WTC11 (cell line): ENCODE measurements at regions not wholly inside any gene's neighbourhood (a gene's known extent, or its start where the extent isn't known, plus 50 kb on each side); places are given as distances from the start of the nearest gene placed in this dataset.

ENCODE experiments used
- ESRRA ChIP-seq: sonication (generic); formaldehyde crosslinking; IDR thresholded peaks from 2 replicates; pipeline ENCODE4 v1.8.1; 2022; ENCODE audit warnings: mild to moderate bottlenecking, missing genetic modification reagents, borderline replicate concordance
- NR2C2 ChIP-seq: sonication (generic); formaldehyde crosslinking; IDR thresholded peaks from 2 replicates; pipeline ENCODE4 v1.8.0; 2022; ENCODE audit warnings: mild to moderate bottlenecking, missing genetic modification reagents
- SP1 ChIP-seq: sonication (generic); formaldehyde crosslinking; conservative IDR thresholded peaks from 2 replicates; pipeline ENCODE4 v1.8.1; 2022; ENCODE audit warnings: missing genetic modification reagents
- TEAD4 ChIP-seq: sonication (generic); formaldehyde crosslinking; IDR thresholded peaks from 2 replicates; pipeline ENCODE4 v1.8.0; 2022; ENCODE audit warnings: mild to moderate bottlenecking, missing genetic modification reagents
- USF1 ChIP-seq: sonication (generic); formaldehyde crosslinking; IDR thresholded peaks from 2 replicates; pipeline ENCODE4 v1.8.0; 2022; ENCODE audit warnings: mild to moderate bottlenecking, missing genetic modification reagents
- ZNF121 ChIP-seq: sonication (generic); formaldehyde crosslinking; IDR thresholded peaks from 2 replicates; pipeline ENCODE4 v1.8.0; 2023; ENCODE audit warnings: missing genetic modification reagents
- TF ChIP-seq, protein P1 (sequence below): fragments of 200-600 bp; IDR thresholded peaks from 2 replicates; pipeline ENCODE4 v1.8.0; 2022; ENCODE audit warnings: antibody characterized with exemption
- TF ChIP-seq, protein P2 (sequence below): sonication (generic); formaldehyde crosslinking; IDR thresholded peaks from 2 replicates; pipeline ENCODE4 v1.8.0; 2022; ENCODE audit warnings: mild to moderate bottlenecking, missing genetic modification reagents

- TF ChIP-seq, protein P1, sequence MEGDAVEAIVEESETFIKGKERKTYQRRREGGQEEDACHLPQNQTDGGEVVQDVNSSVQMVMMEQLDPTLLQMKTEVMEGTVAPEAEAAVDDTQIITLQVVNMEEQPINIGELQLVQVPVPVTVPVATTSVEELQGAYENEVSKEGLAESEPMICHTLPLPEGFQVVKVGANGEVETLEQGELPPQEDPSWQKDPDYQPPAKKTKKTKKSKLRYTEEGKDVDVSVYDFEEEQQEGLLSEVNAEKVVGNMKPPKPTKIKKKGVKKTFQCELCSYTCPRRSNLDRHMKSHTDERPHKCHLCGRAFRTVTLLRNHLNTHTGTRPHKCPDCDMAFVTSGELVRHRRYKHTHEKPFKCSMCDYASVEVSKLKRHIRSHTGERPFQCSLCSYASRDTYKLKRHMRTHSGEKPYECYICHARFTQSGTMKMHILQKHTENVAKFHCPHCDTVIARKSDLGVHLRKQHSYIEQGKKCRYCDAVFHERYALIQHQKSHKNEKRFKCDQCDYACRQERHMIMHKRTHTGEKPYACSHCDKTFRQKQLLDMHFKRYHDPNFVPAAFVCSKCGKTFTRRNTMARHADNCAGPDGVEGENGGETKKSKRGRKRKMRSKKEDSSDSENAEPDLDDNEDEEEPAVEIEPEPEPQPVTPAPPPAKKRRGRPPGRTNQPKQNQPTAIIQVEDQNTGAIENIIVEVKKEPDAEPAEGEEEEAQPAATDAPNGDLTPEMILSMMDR: no peak
- TF ChIP-seq TEAD4 (CRISPR knock-in tag) (no peak), SP1 (no peak), ESRRA (CRISPR knock-in tag) (no peak), USF1 (CRISPR knock-in tag) (no peak), ZNF121 (CRISPR knock-in tag) (no peak), NR2C2 (no peak)
- TF ChIP-seq, protein P2, sequence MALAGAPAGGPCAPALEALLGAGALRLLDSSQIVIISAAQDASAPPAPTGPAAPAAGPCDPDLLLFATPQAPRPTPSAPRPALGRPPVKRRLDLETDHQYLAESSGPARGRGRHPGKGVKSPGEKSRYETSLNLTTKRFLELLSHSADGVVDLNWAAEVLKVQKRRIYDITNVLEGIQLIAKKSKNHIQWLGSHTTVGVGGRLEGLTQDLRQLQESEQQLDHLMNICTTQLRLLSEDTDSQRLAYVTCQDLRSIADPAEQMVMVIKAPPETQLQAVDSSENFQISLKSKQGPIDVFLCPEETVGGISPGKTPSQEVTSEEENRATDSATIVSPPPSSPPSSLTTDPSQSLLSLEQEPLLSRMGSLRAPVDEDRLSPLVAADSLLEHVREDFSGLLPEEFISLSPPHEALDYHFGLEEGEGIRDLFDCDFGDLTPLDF: no peak
Measured at GRCh38 chr2:234331966-234332365, 164.9 kb downstream of the ARL4C start.
